Activated CD4-positive, alpha-beta T cell treated with anti-CD3 and anti-CD28 coated beads for 4 hours (primary cell): ENCODE measurements at regions not wholly inside any gene's neighbourhood (a gene's known extent, or its start where the extent isn't known, plus 50 kb on each side); places are given as distances from the start of the nearest gene placed in this dataset.
A peak's percentile ranks its signal among the peaks of the same experiment; 100 is the strongest.

Source experiments
- DNase-seq, 2 donors: peaks; one replicate each; pipeline ENCODE4 v3.0.0-alpha.2; 2020

GRCh38 chr6:148177589-148178233, 164.9 kb upstream of the SASH1 start:
- DNase-seq = peak; percentile 6 to 23

GRCh38 chr6:148179786-148180185, 162.9 kb upstream of the SASH1 start:
- no peak for DNase-seq

DNA sequence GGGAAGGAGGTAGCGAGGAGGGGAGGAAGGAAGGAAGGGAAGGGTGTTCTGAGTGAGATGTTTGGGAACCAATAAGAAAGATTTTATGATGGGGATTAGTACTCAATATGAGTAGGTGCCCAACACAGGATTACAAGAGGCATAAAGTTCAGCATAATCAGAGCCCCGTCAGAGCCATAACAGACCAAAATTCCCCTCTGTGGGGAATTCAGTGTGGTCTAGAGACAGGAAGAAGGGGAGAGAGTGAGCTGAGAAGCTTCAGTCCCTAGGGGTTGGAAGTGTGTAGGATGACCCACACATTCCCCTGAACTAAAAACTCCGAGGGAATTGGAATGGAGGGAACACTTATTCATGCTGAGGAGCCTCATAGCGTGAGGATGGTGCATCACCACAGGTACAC, 160.3 kb upstream of the SASH1 start:
- DNase-seq = no peak

- DNase-seq = no peak
These were observed 158.9 kb upstream of the SASH1 start for GRCh38 chr6:148183776-148184175.

GRCh38 chr6:148186916-148187315, 155.7 kb upstream of the SASH1 start:
- DNase-seq = no peak

DNA sequence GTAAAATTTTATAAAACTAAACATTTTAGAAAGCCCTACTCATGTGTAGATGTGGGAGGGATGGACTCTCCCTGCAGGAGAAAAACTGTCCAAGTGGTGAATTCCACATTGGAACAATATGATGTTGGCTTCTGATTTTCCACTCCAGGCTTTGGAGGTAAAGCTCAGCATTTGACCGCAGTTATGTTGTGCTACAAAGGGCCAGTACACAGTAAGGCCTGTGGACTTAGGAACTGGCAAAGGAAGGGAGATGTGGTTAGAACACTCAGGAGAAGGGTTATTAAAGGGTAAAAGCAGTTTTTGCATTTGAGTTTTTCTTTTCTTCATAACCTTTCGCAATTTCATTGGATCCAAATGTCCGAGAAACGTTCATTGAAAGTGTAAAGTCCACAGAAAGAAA, 150.3 kb upstream of the SASH1 start:
- no peak for DNase-seq

DNA sequence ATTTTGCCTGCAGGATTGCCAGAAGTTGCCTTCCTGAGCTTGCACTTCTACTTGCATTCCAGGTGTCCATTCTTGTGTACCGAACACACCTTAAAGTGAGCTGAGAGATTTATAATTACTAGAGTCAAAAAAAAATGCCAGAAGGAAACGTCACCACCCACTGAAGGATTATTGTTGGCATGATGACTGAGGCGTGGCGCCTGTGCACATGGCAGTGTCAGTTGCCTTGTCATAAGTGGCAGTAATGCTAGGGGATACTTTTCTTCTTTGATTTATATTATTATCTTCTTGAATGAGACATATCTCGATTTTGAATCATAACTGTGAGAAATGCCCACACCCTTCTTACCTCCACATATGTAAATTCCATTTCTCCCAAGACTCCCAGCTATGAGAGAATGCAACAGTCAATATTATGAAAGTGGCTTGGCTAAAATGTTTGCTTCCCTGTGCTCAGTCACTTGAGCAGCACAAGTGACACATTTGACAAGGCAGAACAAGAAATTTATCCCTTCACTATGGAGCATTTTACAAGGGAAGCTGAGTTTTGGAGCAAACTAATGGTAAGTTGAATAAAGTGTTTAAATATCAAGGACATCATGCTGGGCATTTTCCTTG, 149.5 kb upstream of the SASH1 start:
- no peak for DNase-seq

- no peak for DNase-seq
These were observed 147.1 kb upstream of the SASH1 start for GRCh38 chr6:148195511-148195910.

DNA sequence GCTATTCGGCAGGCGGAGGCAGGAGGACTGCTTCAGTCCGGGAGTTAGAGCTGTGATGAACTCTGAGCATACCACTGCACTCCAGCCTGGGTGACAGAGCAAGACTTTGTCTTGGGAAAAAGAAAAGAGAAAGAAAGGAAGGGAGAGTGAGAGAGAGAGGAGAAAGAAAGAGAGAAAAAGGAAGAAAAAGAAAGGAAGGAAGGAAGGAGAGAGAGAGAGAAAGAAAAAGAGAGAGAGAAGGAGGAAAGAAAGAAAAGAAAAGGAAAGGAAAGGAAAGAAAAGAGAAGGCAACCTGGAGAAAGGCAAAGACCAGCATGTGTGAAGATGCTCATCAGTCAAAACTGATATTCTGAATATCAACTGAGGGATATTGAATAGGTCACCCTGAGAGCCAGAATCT, 143.1 kb upstream of the SASH1 start:
- DNase-seq = no peak

- DNase-seq = no peak
These were observed 142.3 kb upstream of the SASH1 start for GRCh38 chr6:148200293-148200692.

DNA sequence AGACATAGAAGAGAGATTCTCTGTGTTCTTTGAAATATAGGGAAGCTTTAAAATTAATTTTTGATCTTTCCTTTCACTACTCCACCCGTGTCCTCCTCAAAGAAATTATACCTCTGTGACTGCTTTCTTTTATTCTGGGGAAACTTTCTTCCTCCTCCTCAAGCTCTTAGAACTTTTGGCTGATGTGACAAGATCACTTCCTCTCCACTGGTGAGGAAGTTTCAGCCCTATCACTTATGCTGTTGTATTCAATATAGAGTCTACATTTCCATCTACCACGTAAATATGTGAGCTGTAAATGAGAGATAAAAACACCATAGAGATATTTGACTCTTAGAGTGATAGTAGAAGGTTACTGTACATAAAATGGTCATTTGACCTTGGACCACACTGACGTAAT, 141.9 kb upstream of the SASH1 start:
- DNase-seq = no peak

DNA sequence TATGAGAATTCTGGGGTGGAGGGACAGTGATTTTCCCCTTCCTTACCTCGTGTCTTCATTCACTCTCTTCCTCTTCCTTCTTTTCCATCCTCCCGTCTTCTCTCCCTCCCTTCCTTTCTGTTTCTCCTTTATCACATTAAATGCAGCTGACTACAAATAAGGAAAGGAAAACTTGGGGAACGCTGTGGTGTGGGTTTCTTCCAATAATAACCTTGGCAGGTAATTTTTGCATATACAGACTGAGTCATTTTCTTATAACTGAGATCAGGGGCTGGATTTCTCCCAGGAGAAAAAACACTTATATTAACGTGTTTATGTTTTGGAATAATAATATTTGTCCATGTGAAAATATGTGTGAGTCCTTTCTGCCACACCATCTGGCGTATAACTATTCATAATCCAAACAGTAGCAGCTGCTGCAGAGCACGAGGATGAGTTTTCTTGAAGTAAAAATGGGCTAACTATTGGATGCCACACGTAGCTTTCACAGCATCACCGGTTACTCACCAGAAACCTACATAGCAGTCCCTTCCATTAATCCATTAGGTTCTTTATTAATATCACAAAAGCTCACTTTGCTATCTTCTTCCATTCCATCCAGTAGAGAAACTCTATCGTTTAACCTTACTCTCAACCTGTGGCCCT, 139.2 kb upstream of the SASH1 start:
- no peak for DNase-seq

GRCh38 chr6:148203970-148204369, 138.7 kb upstream of the SASH1 start:
- DNase-seq = peak; percentile 40 to 47

DNA sequence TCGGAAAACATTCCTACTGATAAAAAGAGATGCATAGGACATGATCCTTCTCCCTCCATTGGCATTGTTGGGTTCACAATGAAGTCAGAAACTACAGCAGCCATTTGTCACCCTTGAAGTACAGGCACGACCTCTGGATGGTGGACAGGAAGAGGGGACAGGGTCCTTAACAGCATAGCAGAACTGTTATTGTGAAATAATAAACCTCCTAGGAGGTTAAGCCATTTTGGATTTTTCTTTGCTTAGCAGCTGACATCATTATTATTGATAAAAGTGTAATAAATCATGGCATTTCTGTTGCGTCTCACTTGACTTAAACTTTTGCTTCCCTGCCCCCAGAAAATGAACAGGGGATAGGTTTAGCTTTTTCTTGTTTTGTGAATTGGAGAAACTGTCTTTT, 134.3 kb upstream of the SASH1 start:
- no peak for DNase-seq

DNA sequence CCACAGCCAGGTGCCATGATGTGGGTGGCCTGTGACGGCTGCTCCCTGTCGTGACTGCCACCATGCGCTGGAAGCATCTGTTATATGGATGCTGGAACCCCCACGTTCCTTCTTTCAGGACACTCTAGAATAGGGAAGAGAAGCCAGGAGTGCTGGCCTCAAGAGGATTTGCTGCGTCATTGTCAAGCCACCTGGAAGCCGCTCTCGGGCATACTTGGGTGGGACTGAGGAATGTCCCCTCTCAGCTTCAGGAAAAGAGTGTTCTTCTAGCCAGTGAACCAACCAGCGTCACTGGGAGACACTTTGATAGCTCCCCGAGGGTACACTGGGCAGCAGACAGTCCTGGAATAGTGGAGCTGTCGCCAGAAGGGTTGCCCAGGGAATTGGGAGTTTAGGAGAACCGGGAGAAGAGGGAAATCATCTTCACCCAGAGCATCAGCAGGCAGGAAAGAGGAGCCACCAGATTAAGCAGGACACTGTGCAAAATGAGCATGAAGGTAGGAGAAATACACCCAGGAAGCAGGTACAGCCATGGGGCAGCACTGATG, 130.8 kb upstream of the SASH1 start:
- no peak for DNase-seq

- no peak for DNase-seq
These were observed 130.3 kb upstream of the SASH1 start for GRCh38 chr6:148212366-148212765.

DNA sequence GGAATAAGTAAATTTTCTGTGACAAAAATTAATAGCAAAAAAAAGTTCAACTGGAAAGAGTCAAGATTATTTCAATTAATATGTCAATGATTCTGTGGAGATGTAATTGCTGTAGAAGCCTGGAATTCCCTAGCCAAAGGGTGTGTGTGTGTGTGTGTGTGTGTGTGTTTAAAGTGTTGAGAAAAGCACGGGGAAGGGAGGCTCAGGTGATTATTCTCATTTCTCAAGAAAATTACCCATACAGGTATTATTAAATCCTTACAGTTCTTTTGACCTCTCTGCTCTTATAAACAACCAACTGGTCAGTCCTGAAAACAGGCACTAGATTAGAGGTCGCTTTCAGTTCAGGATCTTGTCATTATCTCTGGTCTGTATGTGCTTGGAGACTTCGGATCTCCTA, 129.3 kb upstream of the SASH1 start:
- DNase-seq = no peak

GRCh38 chr6:148214667-148215066, 128.0 kb upstream of the SASH1 start:
- no peak for DNase-seq

DNA sequence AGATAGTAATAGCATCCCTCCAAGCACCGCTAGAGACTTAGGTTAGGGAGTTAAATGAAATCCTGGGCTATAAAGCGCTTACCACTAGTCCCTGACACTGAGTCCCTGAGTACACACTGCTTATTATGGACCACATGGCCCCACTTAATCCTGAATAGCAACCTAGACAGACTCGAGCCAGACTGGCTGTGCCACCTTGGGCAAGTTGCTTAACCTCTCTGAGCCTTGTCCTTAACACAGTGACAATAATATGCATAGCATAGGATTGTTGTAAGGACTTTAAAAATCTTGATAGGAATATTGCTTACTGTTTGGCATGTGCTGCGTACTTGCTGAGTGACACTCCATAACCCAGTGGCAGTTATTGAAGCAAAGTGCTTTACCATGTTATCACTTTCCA, 125.6 kb upstream of the SASH1 start:
- no peak for DNase-seq

GRCh38 chr6:148217921-148218320, 124.7 kb upstream of the SASH1 start:
- DNase-seq = no peak

- DNase-seq = no peak
These were observed 123.9 kb upstream of the SASH1 start for GRCh38 chr6:148218542-148219258.

DNA sequence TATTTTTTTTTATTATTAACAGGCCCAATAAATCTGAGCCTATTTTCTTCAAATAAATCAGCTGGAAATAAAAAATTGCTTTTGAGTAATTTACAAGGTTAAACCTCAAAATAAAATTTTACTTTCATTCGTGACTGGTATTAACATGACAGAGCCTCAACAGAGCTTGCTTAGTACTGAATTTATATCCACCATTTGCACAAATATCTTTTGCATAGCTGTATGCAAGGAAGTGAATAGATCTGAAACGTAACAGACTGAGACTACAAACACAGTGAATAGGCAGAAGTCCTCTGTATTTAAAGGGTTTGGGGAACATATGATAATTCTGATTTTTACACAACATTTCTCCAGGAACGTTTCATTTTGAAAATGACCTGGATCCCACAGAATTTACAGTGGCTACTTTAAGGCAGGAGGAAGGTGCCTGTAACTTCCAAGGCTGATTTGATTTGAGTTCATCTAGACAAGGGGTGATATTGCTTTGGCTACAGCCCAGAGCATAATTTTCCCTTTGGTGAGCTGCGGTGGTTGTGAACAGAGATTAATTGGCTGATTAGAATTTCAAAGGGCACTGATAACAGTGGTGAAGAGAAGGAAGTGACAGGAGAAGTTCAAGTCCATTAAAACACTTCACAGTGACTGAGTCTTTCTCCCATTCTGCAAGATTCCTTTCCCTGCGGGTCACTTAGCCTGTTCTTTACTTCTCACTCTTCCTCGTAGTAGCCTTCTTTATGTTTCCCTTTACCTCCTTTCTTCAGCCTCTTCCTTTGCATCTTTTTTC, 121.2 kb upstream of the SASH1 start:
- DNase-seq = no peak

DNA sequence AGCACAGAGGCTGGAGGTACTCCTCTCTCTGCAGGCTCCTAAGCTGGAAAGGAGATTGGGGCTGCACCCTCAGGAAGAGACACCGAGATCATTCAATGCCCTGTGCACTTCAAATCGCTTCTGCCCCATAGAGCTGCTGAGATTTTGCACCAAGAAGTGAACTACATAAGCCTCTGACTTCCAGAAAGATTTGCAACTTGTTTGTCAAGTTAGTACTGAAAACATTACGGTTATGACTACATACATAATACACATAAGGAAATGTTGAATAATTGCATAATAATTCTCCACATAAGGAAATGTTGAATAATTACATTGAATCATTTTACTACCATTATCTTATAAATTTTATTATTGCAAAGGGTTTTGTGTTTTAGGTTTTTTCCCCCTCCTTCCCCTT, 120.3 kb upstream of the SASH1 start:
- no peak for DNase-seq
